Activated B cell treated with CpG ODN at 0.5 μM for 24 hours (primary cell): ENCODE measurements at regions not wholly inside any gene's neighbourhood (a gene's known extent, or its start where the extent isn't known, plus 50 kb on each side); places are given as distances from the start of the nearest gene placed in this dataset.

Experiments
- ATAC-seq: fragments of 200-7000 bp; cut with Tn5 transposase; one replicate; pipeline ENCODE4 v1.10.0; 2021; ENCODE audit warnings: low read depth, mild to moderate bottlenecking, moderate library complexity
- CTCF ChIA-PET: fragments of 350-600 bp; sonication (Branson Sonifier 250); formaldehyde crosslinking; loops from one replicate; lab custom pipeline; 2021; ENCODE audit warnings: antibody characterized with exemption; lab: Charles Lee
- POLR2A ChIA-PET: fragments of 350-600 bp; sonication (Branson Sonifier 250); formaldehyde crosslinking; loops from one replicate; lab custom pipeline; 2021; ENCODE audit warnings: antibody characterized with exemption; lab: Charles Lee
- DNase-seq: peaks from one replicate; pipeline ENCODE4 v3.0.0; 2022
- H3K27ac Mint-ChIP-seq: one replicate; pipeline ENCODE4 v1.8.0; 2020; ENCODE audit warnings: mixed read lengths
- H3K27me3 Mint-ChIP-seq: one replicate; pipeline ENCODE4 v1.8.0; 2021; ENCODE audit warnings: mixed read lengths
- H3K36me3 Mint-ChIP-seq: one replicate; pipeline ENCODE4 v1.8.0; 2021; ENCODE audit warnings: low read depth, mixed read lengths
- H3K4me1 Mint-ChIP-seq: one replicate; pipeline ENCODE4 v1.8.0; 2021; ENCODE audit warnings: mixed read lengths
- H3K4me3 Mint-ChIP-seq: one replicate; pipeline ENCODE4 v1.8.0; 2020; ENCODE audit warnings: mild to moderate bottlenecking, mixed read lengths
- H3K9me3 Mint-ChIP-seq: one replicate; pipeline ENCODE4 v1.8.0; 2020; ENCODE audit warnings: mixed read lengths
- CTCF ChIP-seq: fragments of 200-600 bp; IDR thresholded peaks from one replicate; pipeline ENCODE4 v1.8.0; 2022; ENCODE audit warnings: antibody characterized with exemption, mild to moderate bottlenecking
- intact Hi-C: fragments of 100-400 bp; cut with micrococcal nuclease; formaldehyde crosslinking; loops from one replicate; pipeline ENCODE4 v1.15.1; 2024

GRCh38 chr9:31730398-31730797 is 654.0 kb upstream of the ACO1 start:
- H3K4me1 Mint-ChIP-seq, result no peaks in the 10 kb centered on the region
- H3K27me3 Mint-ChIP-seq, result no peaks in the 10 kb centered on the region
- ATAC-seq, result no peak
- TF ChIP-seq CTCF, result no peak
- no peak for DNase-seq
- intact Hi-C loops, result no loop called here
- no peaks in the 10 kb centered on the region for H3K9me3 Mint-ChIP-seq
- H3K27ac Mint-ChIP-seq, result no peak overlapping the region
- ChIA-PET CTCF (no interaction called here), POLR2A (no interaction called here)
- no peak overlapping the region for H3K4me3 Mint-ChIP-seq
- H3K36me3 Mint-ChIP-seq, result no peaks in the 10 kb centered on the region

DNA sequence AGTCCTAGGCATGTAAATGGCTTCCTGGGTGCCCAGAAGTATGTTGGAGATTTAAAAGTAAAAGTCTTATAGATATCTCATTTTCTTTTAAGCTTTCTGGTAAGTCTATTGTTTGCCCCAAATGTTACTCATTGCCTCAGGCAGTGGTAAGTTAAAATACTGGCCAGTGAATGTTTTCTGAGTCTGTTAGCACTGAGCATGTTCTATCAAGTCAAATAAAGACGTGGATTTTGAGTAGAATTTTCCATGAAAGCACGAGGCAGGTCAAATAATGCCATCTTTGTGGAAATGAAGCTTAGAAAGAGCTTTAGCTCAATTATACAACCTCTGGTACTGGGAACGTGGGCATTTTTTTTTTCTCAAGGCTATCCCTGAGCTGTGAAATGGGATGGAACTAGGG is 651.3 kb upstream of the ACO1 start:
- Mint-ChIP-seq H3K9me3 (no peaks in the 10 kb centered on the region), H3K4me1 (no peaks in the 10 kb centered on the region), H3K36me3 (no peaks in the 10 kb centered on the region), H3K4me3 (no peak overlapping the region), H3K27me3 (no peaks in the 10 kb centered on the region), H3K27ac (no peak overlapping the region)
- ATAC-seq (no peak), DNase-seq (no peak)
- intact Hi-C loops, result no loop called here
- TF ChIP-seq CTCF, result no peak
- CTCF ChIA-PET, result no interaction called here
- POLR2A ChIA-PET, result no interaction called here

DNA sequence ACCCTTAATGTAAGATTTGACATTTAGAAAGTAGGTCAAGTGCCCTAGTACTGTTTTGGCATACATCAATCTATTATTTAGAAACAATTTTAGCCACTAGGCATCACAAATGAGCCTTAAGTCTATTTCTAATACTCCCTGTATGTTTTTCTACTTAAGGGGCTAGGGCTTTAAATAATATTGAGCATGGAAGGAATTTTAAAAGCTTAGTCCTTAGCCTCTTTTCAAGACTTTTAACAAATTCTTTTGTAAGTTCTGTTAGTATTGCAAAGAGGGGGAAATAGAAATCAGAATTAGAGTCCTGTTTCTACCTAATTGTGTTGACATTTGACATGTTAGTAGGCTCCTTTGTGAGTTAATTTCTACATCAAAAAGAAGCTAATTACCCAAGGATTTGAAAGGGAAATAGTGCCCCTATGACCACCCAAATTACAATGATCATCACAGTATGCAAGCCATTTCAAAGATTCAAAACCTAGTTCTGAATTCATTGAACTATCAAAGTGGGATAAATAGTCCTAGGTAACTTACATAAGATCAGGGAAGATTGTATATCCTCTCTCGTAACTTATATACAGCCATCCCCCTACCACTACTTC is 647.8 kb upstream of the ACO1 start:
- ATAC-seq, result no peak
- DNase-seq, result no peak
- H3K27me3 Mint-ChIP-seq, result no peaks in the 10 kb centered on the region
- no peaks in the 10 kb centered on the region for H3K4me1 Mint-ChIP-seq
- no peak for TF ChIP-seq CTCF
- ChIA-PET POLR2A (no interaction called here), CTCF (no interaction called here)
- intact Hi-C loops, result no loop called here
- H3K4me3 Mint-ChIP-seq, result no peak overlapping the region
- H3K36me3 Mint-ChIP-seq, result no peaks in the 10 kb centered on the region
- H3K9me3 Mint-ChIP-seq, result no peaks in the 10 kb centered on the region
- no peak overlapping the region for H3K27ac Mint-ChIP-seq

DNA sequence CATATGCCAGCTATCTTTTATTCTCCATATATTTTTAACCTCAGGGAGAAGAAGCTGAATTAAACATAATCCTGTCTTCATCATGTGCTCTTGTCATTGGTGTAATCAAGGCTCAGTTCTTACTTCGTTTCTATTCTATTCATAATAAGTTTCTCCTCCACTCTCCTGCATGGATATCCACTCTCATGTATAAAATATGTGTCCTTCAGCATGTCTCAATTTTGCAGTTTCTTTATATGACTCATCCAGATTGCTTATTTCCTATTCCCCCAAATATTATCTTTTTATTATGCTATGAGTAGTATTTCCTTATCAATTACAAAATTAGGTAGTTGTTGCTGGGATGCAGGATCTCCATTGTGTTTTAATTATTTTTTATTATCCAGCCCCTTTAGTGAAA is 643.7 kb upstream of the ACO1 start:
- CTCF ChIA-PET, result no interaction called here
- H3K9me3 Mint-ChIP-seq, result no peaks in the 10 kb centered on the region
- POLR2A ChIA-PET, result no interaction called here
- intact Hi-C loops, result no loop called here
- no peak overlapping the region for H3K4me3 Mint-ChIP-seq
- H3K27me3 Mint-ChIP-seq, result no peaks in the 10 kb centered on the region
- H3K27ac Mint-ChIP-seq, result no peak overlapping the region
- TF ChIP-seq CTCF, result no peak
- no peaks in the 10 kb centered on the region for H3K36me3 Mint-ChIP-seq
- no peak for DNase-seq
- no peak for ATAC-seq
- no peaks in the 10 kb centered on the region for H3K4me1 Mint-ChIP-seq

DNA sequence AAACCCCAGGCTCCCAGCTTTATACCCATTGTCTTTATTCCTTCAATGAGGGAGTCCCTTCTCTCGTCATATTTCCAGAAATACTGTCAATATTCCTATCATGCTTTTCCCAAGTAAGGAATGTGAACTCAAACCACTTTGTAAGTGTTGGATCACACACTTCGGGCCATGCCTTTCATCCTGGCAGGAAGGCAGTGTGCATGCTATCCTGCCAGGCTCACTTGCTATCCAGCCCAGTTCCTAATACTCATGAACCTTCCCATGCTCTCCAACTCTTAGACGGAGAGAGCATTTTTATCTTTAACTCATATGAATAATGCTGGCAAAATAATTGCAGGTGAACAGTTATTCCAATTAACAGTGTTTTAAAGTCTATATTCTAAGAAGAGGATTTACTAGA is 639.9 kb upstream of the ACO1 start:
- Mint-ChIP-seq H3K9me3 (peaks cover 3% of the 10 kb centered on the region), H3K27me3 (no peaks in the 10 kb centered on the region), H3K4me1 (no peaks in the 10 kb centered on the region), H3K4me3 (no peak overlapping the region), H3K27ac (no peak overlapping the region), H3K36me3 (no peaks in the 10 kb centered on the region)
- POLR2A ChIA-PET, result no interaction called here
- ATAC-seq (no peak), DNase-seq (no peak)
- intact Hi-C loops, result no loop called here
- no peak for TF ChIP-seq CTCF
- CTCF ChIA-PET, result no interaction called here
